Endothelial cell of umbilical vein (primary cell): ENCODE measurements at regions not wholly inside any gene's neighbourhood (a gene's known extent, or its start where the extent isn't known, plus 50 kb on each side); places are given as distances from the start of the nearest gene placed in this dataset.

Experiments used
- BruUV-seq: library from RNA; stranded (reverse); fragments of 400-500 nt; replicated peaks from 2 replicates; lab custom pipeline; 2021; lab: Mats Ljungman, UMichigan
- CTCF ChIA-PET: fragments of 300-600, 350-600 bp; sonication (Branson Sonifier 250); formaldehyde crosslinking; loops from one replicate; lab custom pipeline; 2021; ENCODE audit warnings: antibody characterized with exemption, inconsistent platforms; lab: Charles Lee
- POLR2A ChIA-PET: fragments of 300-600, 350-600 bp; sonication (Branson Sonifier 250); formaldehyde crosslinking; loops from one replicate; lab custom pipeline; 2021; ENCODE audit warnings: antibody characterized with exemption, inconsistent platforms; lab: Charles Lee
- DNase-seq: peaks from one replicate; pipeline ENCODE4 v3.0.0-alpha.2; 2011; ENCODE audit warnings: low read depth, low spot score
- FAIRE-seq: peaks from 2 replicates; lab custom pipeline; 2011; peaks lifted over from hg19 to GRCh38; lab: Jason Lieb, UNC
- H2AFZ ChIP-seq: 2 replicates; pipeline ENCODE4 v1.6.0; 2012; ENCODE audit warnings: low read depth, low read length, control low read depth, inconsistent platforms
- H3K27ac ChIP-seq: 2 replicates; pipeline ENCODE4 v1.5.1; 2011; ENCODE audit warnings: low read depth, mild to moderate bottlenecking, control low read depth, low read length, moderate library complexity; ENCODE audit not compliant: insufficient read depth
- H3K27me3 ChIP-seq, 2 experiments: 2 replicates each; pipeline versions ENCODE4 v1.6.0 to v1.6.1; 2011; ENCODE audit warnings: low read length in 2 of 2, mixed read lengths in 1 of 2; ENCODE audit not compliant: control insufficient read depth in 2 of 2, insufficient read depth in 2 of 2
- H3K36me3 ChIP-seq, 2 experiments: 2 replicates in 1 of 2; 3 replicates in 1 of 2; pipeline ENCODE4 v1.5.1; 2011; ENCODE audit warnings: low read length in 2 of 2, mild to moderate bottlenecking in 1 of 2, moderate library complexity in 1 of 2; ENCODE audit not compliant: control insufficient read depth in 2 of 2, insufficient read depth in 2 of 2; ENCODE audit errors: extremely low read depth in 1 of 2
- H3K4me1 ChIP-seq: 3 replicates; pipeline ENCODE4 v1.5.1; 2011; ENCODE audit warnings: mild to moderate bottlenecking, low read length; ENCODE audit not compliant: control insufficient read depth, insufficient read depth; ENCODE audit errors: extremely low read depth
- H3K4me2 ChIP-seq: 2 replicates; pipeline ENCODE4 v1.6.1; 2011; ENCODE audit warnings: low read length, control low read depth, mixed read lengths; ENCODE audit not compliant: insufficient read depth
- H3K4me3 ChIP-seq, 3 experiments: fragments of 200-600 bp in 1 of 3; sonication (generic), shearing (Covaris generic) in 1 of 3; replicated peaks in 1 of 3; 2 replicates each; pipeline ENCODE4 v1.5.1; 2011 to 2016; ENCODE audit warnings: control low read depth in 3 of 3, low read length in 3 of 3, mild to moderate bottlenecking in 2 of 3, inconsistent platforms in 1 of 3, low read depth in 1 of 3, moderate library complexity in 1 of 3; ENCODE audit not compliant: insufficient read depth in 1 of 3
- H3K79me2 ChIP-seq: 2 replicates; pipeline ENCODE4 v1.6.0; 2012; ENCODE audit warnings: low read length, inconsistent platforms; ENCODE audit not compliant: control insufficient read depth, insufficient read depth
- H3K9ac ChIP-seq: replicated peaks from 2 replicates; pipeline ENCODE3; 2011; ENCODE audit warnings: low read length, control low read depth; ENCODE audit not compliant: insufficient read depth; ENCODE audit errors: extremely low read depth
- H3K9me1 ChIP-seq: replicated peaks from 3 replicates; pipeline ENCODE4 v1.6.0; 2011; ENCODE audit warnings: mild to moderate bottlenecking, low read length; ENCODE audit not compliant: control insufficient read depth, insufficient read depth; ENCODE audit errors: extremely low read depth
- H3K9me3 ChIP-seq: replicated peaks from 2 replicates; pipeline ENCODE4 v1.5.1; 2012; ENCODE audit warnings: low read length, inconsistent platforms; ENCODE audit not compliant: control insufficient read depth, insufficient read depth
- H4K20me1 ChIP-seq: replicated peaks from 2 replicates; pipeline ENCODE3; 2011; ENCODE audit warnings: mild to moderate bottlenecking, low read length; ENCODE audit not compliant: control insufficient read depth, insufficient read depth; ENCODE audit errors: extremely low read depth
- CTCF ChIP-seq, 2 donors: IDR thresholded peaks; 1 replicate in 1 of 2; 2 replicates in 1 of 2; pipeline ENCODE4 v1.5.1; 2011; ENCODE audit warnings: low read length in 2 of 2, mild to moderate bottlenecking in 2 of 2, moderate library complexity in 2 of 2, control low read depth in 1 of 2, inconsistent platforms in 1 of 2, low read depth in 1 of 2; ENCODE audit not compliant: insufficient read depth in 1 of 2; ENCODE audit errors: extremely low read depth in 1 of 2
- EZH2 ChIP-seq: IDR thresholded peaks from 2 replicates; pipeline ENCODE4 v1.6.1; 2012; ENCODE audit warnings: borderline replicate concordance, low read depth, mild to moderate bottlenecking, moderate library complexity, low read length, inconsistent platforms; ENCODE audit not compliant: severe bottlenecking
- FOS ChIP-seq: IDR thresholded peaks from 2 replicates; pipeline ENCODE4 v1.6.1; 2011; ENCODE audit warnings: mild to moderate bottlenecking, low read length, moderate library complexity, borderline replicate concordance; ENCODE audit not compliant: insufficient read depth
- GATA2 ChIP-seq: IDR thresholded peaks from 2 replicates; pipeline ENCODE4 v1.7.0; 2011; ENCODE audit warnings: low read depth, mild to moderate bottlenecking, moderate library complexity, mixed read lengths, low read length; ENCODE audit not compliant: insufficient read length, insufficient read depth
- JUN ChIP-seq: IDR thresholded peaks from 2 replicates; pipeline ENCODE4 v1.6.1; 2011; ENCODE audit warnings: borderline replicate concordance, low read depth; ENCODE audit not compliant: insufficient read length, insufficient read depth
- MAX ChIP-seq: IDR thresholded peaks from 2 replicates; pipeline ENCODE4 v1.6.1; 2011; ENCODE audit not compliant: insufficient read depth, insufficient read length
- MYC ChIP-seq: IDR thresholded peaks from one replicate; pipeline ENCODE4 v1.6.1; 2011; ENCODE audit warnings: mild to moderate bottlenecking, low read depth, low read length
- POLR2A ChIP-seq: IDR thresholded peaks from 2 replicates; pipeline ENCODE4 v1.6.1; 2012; ENCODE audit warnings: low read depth, mild to moderate bottlenecking, control low read depth, low read length
- POLR2AphosphoS5 ChIP-seq: IDR thresholded peaks from 2 replicates; pipeline ENCODE4 v1.6.1; 2012; ENCODE audit warnings: low read depth, mild to moderate bottlenecking, control low read depth, low read length, moderate library complexity; ENCODE audit not compliant: insufficient read depth
- dilution Hi-C: fragments of 300-500 bp; cut with MboI; formaldehyde crosslinking; loops from one replicate; pipeline ENCODE4 v1.15.0; 2019; ENCODE audit warnings: low sequenced_read_pairs; ENCODE audit not compliant: extremely low pct_ligation_motif_present
- intact Hi-C: fragments of 100-400 bp; cut with micrococcal nuclease; formaldehyde crosslinking; loops from one replicate; pipeline ENCODE4 v1.10.0; 2022

GRCh38 chr6:151740820-151741219, 66.7 kb upstream of the ESR1 start:
- TF ChIP-seq POLR2AphosphoS5, result no peak
- no peak for TF ChIP-seq MAX
- no peak for TF ChIP-seq MYC
- no peak for TF ChIP-seq EZH2
- no peak for TF ChIP-seq GATA2
- TF ChIP-seq JUN, result no peak
- no peak for TF ChIP-seq POLR2A
- H3K36me3 ChIP-seq, result no peaks in the 10 kb centered on the region
- peaks cover 2 to 3% of the 10 kb centered on the region in 2 experiments for H3K27me3 ChIP-seq
- H3K9ac ChIP-seq, result no peak overlapping the region
- H3K4me2 ChIP-seq, result no peak overlapping the region
- intact Hi-C loops (no loop called here), dilution Hi-C loops (no loop called here)
- no TSS peak for BruUV-seq
- no peaks in the 10 kb centered on the region for H4K20me1 ChIP-seq
- H3K4me1 ChIP-seq, result no peaks in the 10 kb centered on the region
- no peak overlapping the region for H3K4me3 ChIP-seq
- ChIA-PET POLR2A (no interaction called here), CTCF (interaction anchor here (1.3 to 2.1 kb wide), 3 partner anchors 9 to 384 kb away, joined by 4 to 7 read pairs (median 4); no protein-coding TSS in a partner anchor)
- no peak overlapping the region for H2AFZ ChIP-seq
- H3K9me3 ChIP-seq, result no peaks in the 10 kb centered on the region
- H3K9me1 ChIP-seq, result no peaks in the 10 kb centered on the region
- FAIRE-seq (no peak), DNase-seq (no peak)
- no peak overlapping the region for H3K27ac ChIP-seq
- H3K79me2 ChIP-seq, result no peaks in the 10 kb centered on the region

- intact Hi-C loops (no loop called here), dilution Hi-C loops (no loop called here)
- Histone ChIP-seq H3K27ac (no peak overlapping the region), H3K4me1 (no peaks in the 10 kb centered on the region), H3K9ac (no peak overlapping the region), H3K9me1 (no peaks in the 10 kb centered on the region), H4K20me1 (no peaks in the 10 kb centered on the region), H3K9me3 (no peaks in the 10 kb centered on the region), H3K27me3 (peaks cover 6% of the 10 kb centered on the region in 2 experiments), H2AFZ (no peak overlapping the region), H3K4me2 (no peak overlapping the region), H3K4me3 (no peak overlapping the region), H3K36me3 (no peaks in the 10 kb centered on the region), H3K79me2 (no peaks in the 10 kb centered on the region)
- DNase-seq (no peak), FAIRE-seq (no peak)
- ChIA-PET CTCF (interaction anchor here (1.1 kb wide), 1 partner anchor 377 kb away, joined by 4 read pairs; no protein-coding TSS in a partner anchor), POLR2A (no interaction called here)
- BruUV-seq, result no TSS peak
- no peak for TF ChIP-seq EZH2
- TF ChIP-seq GATA2, result no peak
- no peak for TF ChIP-seq POLR2A
- no peak for TF ChIP-seq JUN
- no peak for TF ChIP-seq MAX
- TF ChIP-seq CTCF (IDR thresholded peaks at IDR 0.05; ENCODE audit: extremely low read depth in 1 of 2, insufficient read depth in 1 of 2, low read depth in 1 of 2, low read length in 2 of 2), result no peak
- TF ChIP-seq POLR2AphosphoS5, result no peak
- TF ChIP-seq MYC, result no peak
- TF ChIP-seq FOS, result no peak
These were observed 59.6 kb upstream of the ESR1 start for GRCh38 chr6:151747896-151748295.
